Keratinocyte (primary cell): ENCODE measurements at regions not wholly inside any gene's neighbourhood (a gene's known extent, or its start where the extent isn't known, plus 50 kb on each side); places are given as distances from the start of the nearest gene placed in this dataset.

ENCODE experiments used
- DNase-seq: peaks from one replicate; pipeline ENCODE4 v3.0.0-alpha.2; 2011; ENCODE audit warnings: low read depth, missing footprints, low spot score
- FAIRE-seq: peaks from 2 replicates; lab custom pipeline; 2011; peaks lifted over from hg19 to GRCh38; lab: Jason Lieb, UNC
- H2AFZ ChIP-seq: 2 replicates; pipeline ENCODE4 v1.6.0; 2012; ENCODE audit warnings: low read length, control low read depth, inconsistent platforms; ENCODE audit not compliant: control insufficient read depth
- H3K27ac ChIP-seq: 2 replicates; pipeline ENCODE4 v1.5.1; 2011; ENCODE audit warnings: low read length; ENCODE audit not compliant: control insufficient read depth, insufficient read depth
- H3K27me3 ChIP-seq: 3 replicates; pipeline ENCODE4 v1.6.0; 2011; ENCODE audit warnings: low read length; ENCODE audit not compliant: control insufficient read depth, insufficient read depth; ENCODE audit errors: extremely low read depth
- H3K36me3 ChIP-seq, 2 experiments: 2 replicates in 1 of 2; 3 replicates in 1 of 2; pipeline ENCODE4 v1.5.1; 2011; ENCODE audit warnings: low read length in 2 of 2, mild to moderate bottlenecking in 1 of 2; ENCODE audit not compliant: control insufficient read depth in 2 of 2, insufficient read depth in 2 of 2; ENCODE audit errors: extremely low read depth in 1 of 2
- H3K4me1 ChIP-seq: 3 replicates; pipeline ENCODE4 v1.5.1; 2011; ENCODE audit warnings: low read length; ENCODE audit not compliant: control insufficient read depth, insufficient read depth; ENCODE audit errors: extremely low read depth
- H3K4me2 ChIP-seq: 3 replicates; pipeline ENCODE4 v1.6.0; 2011; ENCODE audit warnings: low read depth, low read length; ENCODE audit not compliant: control insufficient read depth, insufficient read depth; ENCODE audit errors: extremely low read depth
- H3K4me3 ChIP-seq, 3 experiments: fragments of 200-600 bp in 1 of 3; sonication (generic) in 1 of 3; 2 replicates in 2 of 3; 3 replicates in 1 of 3; pipeline ENCODE4 v1.5.1; 2011 to 2016; ENCODE audit warnings: low read length in 3 of 3, mild to moderate bottlenecking in 3 of 3, control low read depth in 2 of 3, inconsistent platforms in 1 of 3, low read depth in 1 of 3, mixed read lengths in 1 of 3, mixed run types in 1 of 3, moderate library complexity in 1 of 3; ENCODE audit not compliant: control insufficient read depth in 2 of 3, insufficient read depth in 2 of 3; ENCODE audit errors: extremely low read depth in 1 of 3
- H3K79me2 ChIP-seq: 2 replicates; pipeline ENCODE4 v1.6.0; 2012; ENCODE audit warnings: low read length; ENCODE audit not compliant: control insufficient read depth, insufficient read depth
- H3K9ac ChIP-seq: 3 replicates; pipeline ENCODE4 v1.6.0; 2011; ENCODE audit warnings: low read length; ENCODE audit not compliant: control insufficient read depth, insufficient read depth; ENCODE audit errors: extremely low read depth
- H3K9me1 ChIP-seq: 3 replicates; pipeline ENCODE4 v1.6.0; 2011; ENCODE audit warnings: low read length; ENCODE audit not compliant: control insufficient read depth, insufficient read depth; ENCODE audit errors: extremely low read depth
- H3K9me3 ChIP-seq: 2 replicates; pipeline ENCODE4 v1.5.1; 2012; ENCODE audit warnings: low read depth, low read length; ENCODE audit not compliant: control insufficient read depth
- H4K20me1 ChIP-seq: 3 replicates; pipeline ENCODE4 v1.6.0; 2011; ENCODE audit warnings: low read length; ENCODE audit not compliant: control insufficient read depth, insufficient read depth; ENCODE audit errors: extremely low read depth
- EZH2 ChIP-seq: IDR thresholded peaks from one replicate; pipeline ENCODE4 v1.6.1; 2012; ENCODE audit warnings: inconsistent platforms, mild to moderate bottlenecking, low read length, moderate library complexity
- dilution Hi-C: fragments of 300-500 bp; cut with MboI; formaldehyde crosslinking; loops from one replicate; pipeline ENCODE4 v1.7.0; 2020; ENCODE audit warnings: low sequenced_read_pairs; ENCODE audit not compliant: extremely low pct_ligation_motif_present
- TF ChIP-seq, protein P1 (sequence below), 3 experiments: IDR thresholded peaks in 1 of 3; conservative IDR thresholded peaks in 1 of 3; optimal IDR thresholded peaks in 1 of 3; 2 replicates in 2 of 3; 3 replicates in 1 of 3; pipeline versions ENCODE3 to v1.5.1; 2011; ENCODE audit warnings: low read length in 3 of 3, mild to moderate bottlenecking in 3 of 3, moderate library complexity in 2 of 3, control low read depth in 1 of 3, inconsistent platforms in 1 of 3; ENCODE audit not compliant: insufficient read depth in 2 of 3; ENCODE audit errors: extremely low read depth in 1 of 3

- peaks cover 15% of the 10 kb centered on the region for H3K4me1 ChIP-seq
- H2AFZ ChIP-seq, result no peak overlapping the region
- dilution Hi-C loops, result no loop called here
- H3K9me3 ChIP-seq, result peaks cover 5% of the 10 kb centered on the region
- no peak overlapping the region for H3K4me2 ChIP-seq
- DNase-seq, result no peak
- H4K20me1 ChIP-seq, result no peaks in the 10 kb centered on the region
- no peak overlapping the region for H3K4me3 ChIP-seq
- H3K27me3 ChIP-seq, result no peaks in the 10 kb centered on the region
- TF ChIP-seq, protein P1, sequence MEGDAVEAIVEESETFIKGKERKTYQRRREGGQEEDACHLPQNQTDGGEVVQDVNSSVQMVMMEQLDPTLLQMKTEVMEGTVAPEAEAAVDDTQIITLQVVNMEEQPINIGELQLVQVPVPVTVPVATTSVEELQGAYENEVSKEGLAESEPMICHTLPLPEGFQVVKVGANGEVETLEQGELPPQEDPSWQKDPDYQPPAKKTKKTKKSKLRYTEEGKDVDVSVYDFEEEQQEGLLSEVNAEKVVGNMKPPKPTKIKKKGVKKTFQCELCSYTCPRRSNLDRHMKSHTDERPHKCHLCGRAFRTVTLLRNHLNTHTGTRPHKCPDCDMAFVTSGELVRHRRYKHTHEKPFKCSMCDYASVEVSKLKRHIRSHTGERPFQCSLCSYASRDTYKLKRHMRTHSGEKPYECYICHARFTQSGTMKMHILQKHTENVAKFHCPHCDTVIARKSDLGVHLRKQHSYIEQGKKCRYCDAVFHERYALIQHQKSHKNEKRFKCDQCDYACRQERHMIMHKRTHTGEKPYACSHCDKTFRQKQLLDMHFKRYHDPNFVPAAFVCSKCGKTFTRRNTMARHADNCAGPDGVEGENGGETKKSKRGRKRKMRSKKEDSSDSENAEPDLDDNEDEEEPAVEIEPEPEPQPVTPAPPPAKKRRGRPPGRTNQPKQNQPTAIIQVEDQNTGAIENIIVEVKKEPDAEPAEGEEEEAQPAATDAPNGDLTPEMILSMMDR (optimal IDR thresholded peaks at IDR 0.05 in 1 of 3, IDR thresholded peaks at IDR 0.05 in 1 of 3, conservative IDR thresholded peaks at IDR 0.05 in 1 of 3; ENCODE audit: extremely low read depth in 1 of 3, insufficient read depth in 2 of 3, low read length in 3 of 3), result no peak
- no peak for TF ChIP-seq EZH2
- no peak overlapping the region for H3K27ac ChIP-seq
- H3K79me2 ChIP-seq, result no peaks in the 10 kb centered on the region
- no peaks in the 10 kb centered on the region for H3K9me1 ChIP-seq
- FAIRE-seq, result no peak
- no peaks in the 10 kb centered on the region for H3K36me3 ChIP-seq
- no peak overlapping the region for H3K9ac ChIP-seq
These were observed 140.3 kb downstream of the TMEM30B start for GRCh38 chr14:61140872-61141271.

DNA sequence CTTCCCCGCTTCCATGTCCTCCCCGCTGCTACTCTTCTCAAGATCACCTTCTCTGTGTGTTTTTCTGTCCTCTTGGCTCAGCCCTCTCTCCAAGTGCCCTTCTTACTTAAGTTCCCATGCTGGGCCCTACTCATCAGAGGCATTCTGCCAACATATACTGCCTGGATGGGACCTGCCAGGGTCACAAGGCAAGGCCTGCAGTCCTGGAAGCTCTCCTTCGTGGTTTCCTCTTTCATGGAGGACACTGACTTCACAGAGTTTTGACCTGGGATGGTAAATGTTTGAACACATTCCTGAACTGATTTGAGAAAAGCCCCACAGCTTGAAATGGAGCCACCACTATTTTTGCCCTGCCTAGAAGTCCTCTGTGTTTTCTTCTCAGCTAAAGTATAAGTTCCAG, 140.9 kb downstream of the TMEM30B start:
- TF ChIP-seq EZH2, result no peak
- TF ChIP-seq, protein P1 (optimal IDR thresholded peaks at IDR 0.05 in 1 of 3, IDR thresholded peaks at IDR 0.05 in 1 of 3, conservative IDR thresholded peaks at IDR 0.05 in 1 of 3; ENCODE audit: extremely low read depth in 1 of 3, insufficient read depth in 2 of 3, low read length in 3 of 3), result no peak
- H3K4me3 ChIP-seq, result no peak overlapping the region
- no peak overlapping the region for H3K9ac ChIP-seq
- H3K36me3 ChIP-seq, result no peaks in the 10 kb centered on the region
- no peak overlapping the region for H3K27ac ChIP-seq
- H3K9me1 ChIP-seq, result no peaks in the 10 kb centered on the region
- peaks cover 5% of the 10 kb centered on the region for H3K9me3 ChIP-seq
- dilution Hi-C loops, result no loop called here
- no peaks in the 10 kb centered on the region for H3K27me3 ChIP-seq
- no peak overlapping the region for H3K4me2 ChIP-seq
- no peak overlapping the region for H2AFZ ChIP-seq
- H3K79me2 ChIP-seq, result no peaks in the 10 kb centered on the region
- H4K20me1 ChIP-seq, result no peaks in the 10 kb centered on the region
- no peak for FAIRE-seq
- H3K4me1 ChIP-seq, result peaks cover 9% of the 10 kb centered on the region
- no peak for DNase-seq
